K562 (cell line): ENCODE measurements at regions not wholly inside any gene's neighbourhood (a gene's known extent, or its start where the extent isn't known, plus 50 kb on each side); places are given as distances from the start of the nearest gene placed in this dataset.

Experiments
- ATAC-seq: fragments of 200-7000 bp; cut with Tn5 transposase; 3 replicates; pipeline ENCODE4 v1.9.1; 2020; ENCODE audit warnings: moderate library complexity
- BruUV-seq: library from RNA; stranded (reverse); fragments of 400-500 nt; replicated peaks from 2 replicates; lab custom pipeline; 2021; lab: Mats Ljungman, UMichigan
- CTCF ChIA-PET: fragments of 300-600 bp; formaldehyde crosslinking; extraction: SDS; loops from one replicate; lab custom pipeline; 2021; ENCODE audit warnings: low intra/inter-chr PET ratio; lab: Yijun Ruan, JAX
- POLR2A ChIA-PET: fragments of 300-600, 350-650 bp; sonication (Branson Sonifier 250); formaldehyde crosslinking; extraction: SDS; loops from one replicate; lab custom pipeline; 2021; ENCODE audit warnings: antibody characterized with exemption, inconsistent platforms; lab: Yijun Ruan, JAX
- DNase-seq, 4 experiments: peaks; one replicate each; pipeline versions ENCODE4 v3.0.0 to v3.0.0-alpha.2; 2011 to 2018; ENCODE audit warnings: low spot score in 3 of 4, mixed read lengths in 3 of 4; ENCODE audit errors: extremely low read depth in 1 of 4
- FAIRE-seq: peaks from 2 replicates; lab custom pipeline; 2011; peaks lifted over from hg19 to GRCh38; lab: Jason Lieb, UNC
- H2AFZ ChIP-seq: 2 replicates; pipeline ENCODE4 v1.6.0; 2011; ENCODE audit warnings: low read depth, low read length, control low read depth, inconsistent platforms
- H3K27ac ChIP-seq: fragments of 200-600 bp; 3 replicates; pipeline ENCODE4 v1.8.0; 2011; ENCODE audit warnings: low read depth, mild to moderate bottlenecking, control low read depth, inconsistent platforms, low read length, moderate library complexity, mixed read lengths; ENCODE audit errors: extremely low read depth
- H3K27me3 ChIP-seq, 2 experiments: fragments of 300-600 bp in 1 of 2; 2 replicates in 1 of 2; 3 replicates in 1 of 2; pipeline versions ENCODE4 v1.6.0 to v1.8.0; 2011; ENCODE audit warnings: inconsistent platforms in 2 of 2, low read length in 2 of 2, mild to moderate bottlenecking in 1 of 2, mixed read lengths in 1 of 2, moderate library complexity in 1 of 2; ENCODE audit not compliant: control insufficient read depth in 2 of 2, insufficient read depth in 2 of 2
- H3K36me3 ChIP-seq: fragments of 300-600 bp; 3 replicates; pipeline ENCODE4 v1.8.0; 2011; ENCODE audit warnings: mild to moderate bottlenecking, low read length, inconsistent platforms; ENCODE audit not compliant: control insufficient read depth, insufficient read depth
- H3K4me1 ChIP-seq, 2 experiments: fragments of 200-600 bp in 1 of 2; replicated peaks in 1 of 2; 2 replicates in 1 of 2; 3 replicates in 1 of 2; pipeline versions ENCODE4 v1.5.1 to v1.8.0; 2011; ENCODE audit warnings: inconsistent platforms in 2 of 2, low read length in 2 of 2, mild to moderate bottlenecking in 1 of 2, mixed read lengths in 1 of 2, moderate library complexity in 1 of 2; ENCODE audit not compliant: control insufficient read depth in 2 of 2, insufficient read depth in 2 of 2
- H3K4me2 ChIP-seq: 2 replicates; pipeline ENCODE4 v1.6.1; 2011; ENCODE audit warnings: low read length, control low read depth, inconsistent platforms, mixed read lengths; ENCODE audit not compliant: insufficient read depth
- H3K4me3 ChIP-seq: fragments of 200-600 bp; sonication (generic), shearing (Covaris generic); 2 replicates; pipeline ENCODE4 v1.5.1; 2016; ENCODE audit warnings: control low read depth, inconsistent platforms
- H3K79me2 ChIP-seq: fragments of 200-600 bp; 3 replicates; pipeline ENCODE4 v1.8.0; 2011; ENCODE audit warnings: low read length, inconsistent platforms; ENCODE audit not compliant: control insufficient read depth, insufficient read depth
- H3K9ac ChIP-seq, 2 experiments: 2 replicates each; pipeline versions ENCODE4 v1.6.0 to v1.6.1; 2011; ENCODE audit warnings: low read depth in 2 of 2, low read length in 2 of 2, control low read depth in 1 of 2, inconsistent platforms in 1 of 2, mild to moderate bottlenecking in 1 of 2, mixed read lengths in 1 of 2; ENCODE audit not compliant: insufficient read depth in 1 of 2
- H3K9me1 ChIP-seq: one replicate; pipeline ENCODE4 v1.6.0; 2011; ENCODE audit warnings: inconsistent platforms, mild to moderate bottlenecking, low read length, moderate library complexity; ENCODE audit not compliant: control insufficient read depth, insufficient read depth
- H3K9me3 ChIP-seq: replicated peaks from 2 replicates; pipeline ENCODE4 v1.5.1; 2011; ENCODE audit warnings: low read depth, low read length, inconsistent platforms; ENCODE audit not compliant: control insufficient read depth, insufficient read depth
- H4K20me1 ChIP-seq: replicated peaks from 2 replicates; pipeline ENCODE4 v1.6.1; 2011; ENCODE audit warnings: low read length, inconsistent platforms, mixed read lengths; ENCODE audit not compliant: control insufficient read depth, insufficient read depth
- ADNP ChIP-seq: fragments of 200-800 bp; sonication (Bioruptor generic); IDR thresholded peaks from 2 replicates; pipeline ENCODE4 v1.6.1; 2016; ENCODE audit warnings: missing genetic modification characterization, missing compliant biosample characterization
- ARNT ChIP-seq, 2 experiments: fragments of 450-650 bp; IDR thresholded peaks; 2 replicates each; pipeline ENCODE4 v1.6.1; 2016; ENCODE audit warnings: mild to moderate bottlenecking in 1 of 2
- BACH1 ChIP-seq: fragments of 200-800 bp; sonication (Bioruptor generic); IDR thresholded peaks from 2 replicates; pipeline ENCODE4 v1.6.1; 2016; ENCODE audit warnings: missing genetic modification characterization, missing compliant biosample characterization
- EGR1 ChIP-seq: fragments of 450-650 bp; conservative IDR thresholded peaks from 2 replicates; pipeline ENCODE4 v1.6.1; 2017; ENCODE audit warnings: mild to moderate bottlenecking
- ETV1 ChIP-seq: fragments of 450-650 bp; conservative IDR thresholded peaks from 2 replicates; pipeline ENCODE4 v1.6.1; 2016; ENCODE audit warnings: missing genetic modification characterization, control low read depth, low read depth, missing compliant biosample characterization
- ETV6 ChIP-seq, 3 experiments: fragments of 150-350 bp in 1 of 3; sonication (generic) in 1 of 3; formaldehyde crosslinking in 1 of 3; IDR thresholded peaks; 2 replicates each; pipeline versions ENCODE4 v1.6.1 to v1.8.0; 2014 to 2022; ENCODE audit warnings: borderline replicate concordance in 2 of 3, low read depth in 2 of 3, antibody characterized with exemption in 1 of 3, low read length in 1 of 3, mild to moderate bottlenecking in 1 of 3, missing genetic modification reagents in 1 of 3
- FOXM1 ChIP-seq, 2 experiments: fragments of 450-650 bp in 1 of 2; sonication (generic) in 1 of 2; formaldehyde crosslinking in 1 of 2; IDR thresholded peaks; 2 replicates each; pipeline versions ENCODE4 v1.6.1 to v1.9.0; 2017 to 2022; ENCODE audit warnings: low read depth in 2 of 2, mild to moderate bottlenecking in 2 of 2, missing genetic modification reagents in 1 of 2, moderate library complexity in 1 of 2
- HLTF ChIP-seq: fragments of 450-650 bp; IDR thresholded peaks from 2 replicates; pipeline ENCODE4 v1.6.1; 2016
- KLF1 ChIP-seq: fragments of 450-650 bp; IDR thresholded peaks from 2 replicates; pipeline ENCODE4 v1.6.1; 2016; ENCODE audit warnings: missing genetic modification characterization, missing compliant biosample characterization
- KLF16 ChIP-seq: IDR thresholded peaks from 2 replicates; pipeline ENCODE4 v1.6.1; 2016; ENCODE audit warnings: antibody characterized with exemption
- MECOM ChIP-seq: fragments of 250-450 bp; sonication (Bioruptor Pico); IDR thresholded peaks from 2 replicates; pipeline ENCODE4 v1.8.0; 2022; ENCODE audit warnings: inconsistent platforms
- MEIS2 ChIP-seq: fragments of 450-650 bp; IDR thresholded peaks from 2 replicates; pipeline ENCODE4 v1.6.1; 2014; ENCODE audit warnings: mild to moderate bottlenecking; ENCODE audit not compliant: partially characterized antibody
- NCOR1 ChIP-seq: fragments of 450-650 bp; IDR thresholded peaks from 2 replicates; pipeline ENCODE4 v1.6.1; 2016; ENCODE audit warnings: mild to moderate bottlenecking, moderate library complexity
- PKNOX1 ChIP-seq: fragments of 450-650 bp; IDR thresholded peaks from 2 replicates; pipeline ENCODE4 v1.6.1; 2016
- PML ChIP-seq: IDR thresholded peaks from 2 replicates; pipeline ENCODE4 v1.6.1; 2012; ENCODE audit warnings: low read length, inconsistent platforms
- TBL1XR1 ChIP-seq, 2 experiments: IDR thresholded peaks; 2 replicates each; pipeline ENCODE4 v1.6.1; 2012; ENCODE audit warnings: improper control_type of control experiment in 2 of 2, low read length in 2 of 2, mild to moderate bottlenecking in 1 of 2
- TEAD1 ChIP-seq, 2 experiments: fragments of 450-650 bp in 1 of 2; sonication (generic) in 1 of 2; formaldehyde crosslinking; IDR thresholded peaks; 2 replicates each; pipeline versions ENCODE4 v1.4.0 to v1.8.0; 2020 to 2022; ENCODE audit warnings: mild to moderate bottlenecking in 2 of 2, missing genetic modification reagents in 1 of 2
- ZBED1 ChIP-seq: IDR thresholded peaks from 2 replicates; pipeline ENCODE4 v1.6.1; 2014
- ZKSCAN8 ChIP-seq: fragments of 200-800 bp; sonication (Bioruptor generic); IDR thresholded peaks from 2 replicates; pipeline ENCODE4 v1.6.1; 2016; ENCODE audit warnings: missing genetic modification characterization, missing compliant biosample characterization
- ZNF174 ChIP-seq: fragments of 250-450 bp; sonication (Bioruptor Pico); IDR thresholded peaks from 2 replicates; pipeline ENCODE4 v1.4.0; 2020; ENCODE audit warnings: mild to moderate bottlenecking
- ZNF639 ChIP-seq, 2 experiments: fragments of 200-800 bp in 1 of 2; sonication (Bioruptor generic) in 1 of 2; sonication (generic) in 1 of 2; formaldehyde crosslinking in 1 of 2; IDR thresholded peaks in 1 of 2; conservative IDR thresholded peaks in 1 of 2; 2 replicates each; pipeline versions ENCODE4 v1.5.0 to v1.6.1; 2016 to 2020; ENCODE audit warnings: missing compliant biosample characterization in 1 of 2, missing genetic modification characterization in 1 of 2, missing genetic modification reagents in 1 of 2
- ZNF644 ChIP-seq: fragments of 200-800 bp; sonication (Bioruptor generic); IDR thresholded peaks from 2 replicates; pipeline ENCODE4 v1.6.1; 2016; ENCODE audit warnings: low read depth, missing genetic modification characterization, missing compliant biosample characterization
- ZSCAN32 ChIP-seq: fragments of 450-650 bp; formaldehyde crosslinking; IDR thresholded peaks from 2 replicates; pipeline ENCODE4 v1.4.0; 2020; ENCODE audit warnings: mild to moderate bottlenecking, moderate library complexity
- WGBS: fragments of 100-300 bp; shearing (Covaris generic); methylation state at CpG from one replicate; pipeline ENCODE4 v1.1.6; 2016; ENCODE audit warnings: low coverage, mixed read lengths; ENCODE audit not compliant: insufficient coverage; ENCODE audit errors: missing lambda C conversion rate; 5-methylcytosine and 5-hydroxymethylcytosine counted together
- in situ Hi-C: fragments of 300-500 bp; cut with MboI; formaldehyde crosslinking; loops from 4 replicates; pipeline ENCODE4 v1.15.0; 2018; ENCODE audit warnings: inconsistent platforms, mixed read lengths
- intact Hi-C: fragments of 100-400 bp; cut with micrococcal nuclease; formaldehyde crosslinking; loops from 2 replicates; pipeline ENCODE4 v1.14.2; 2022

GRCh38 chr9:107794259-107794658 lies 304.7 kb upstream of the KLF4 start (continued):
- TF ChIP-seq FOXM1 (IDR thresholded peaks at IDR 0.05; ENCODE audit: low read depth), result peak; percentile 84
- no peak for TF ChIP-seq FOXM1 (CRISPR knock-in tag; IDR thresholded peaks at IDR 0.05; ENCODE audit: low read depth)
- peak; percentile 91 for TF ChIP-seq NCOR1
- peak; percentile 97 for TF ChIP-seq PML
- TF ChIP-seq PKNOX1, result peak; percentile 55
- peak; percentile 98 for TF ChIP-seq MEIS2
- peak; percentile 84; the same call in 1 of the 2 replicates for TF ChIP-seq ZNF644 (tag)
- no peak for TF ChIP-seq ZSCAN32 (CRISPR knock-in tag)

GRCh38 chr9:107793541-107793940 lies 304.0 kb upstream of the KLF4 start:
- WGBS, result 31% methylated on average over 1 of the region's 1 CpG
- Histone ChIP-seq H3K79me2 (no peaks in the 10 kb centered on the region), H3K9me3 (no peaks in the 10 kb centered on the region; the same call in 1 of the 2 replicates), H2AFZ (no peak overlapping the region), H3K27ac (no peak overlapping the region), H3K4me1 (peaks cover 3 to 23% of the 10 kb centered on the region in 2 experiments; a peak in 4 of 5 replicates), H3K9me1 (no peaks in the 10 kb centered on the region), H3K9ac (no peak overlapping the region), H3K27me3 (no peaks in the 10 kb centered on the region), H3K4me2 (no peak overlapping the region), H3K36me3 (no peaks in the 10 kb centered on the region), H4K20me1 (no peaks in the 10 kb centered on the region), H3K4me3 (no peak overlapping the region)
- ChIA-PET CTCF (no interaction called here), POLR2A (interaction anchor here (1.0 to 2.1 kb wide), 4 partner anchors 9 to 300 kb away, joined by 3 to 10 read pairs (median 4); no protein-coding TSS in a partner anchor)
- in situ Hi-C loops, result no loop called here
- FAIRE-seq, result no peak
- no TSS peak for BruUV-seq
- intact Hi-C loops, result no loop called here
- no peak for DNase-seq
- ATAC-seq, result no peak
- TF ChIP-seq EGR1 (no peak), TBL1XR1 (IDR thresholded peaks at IDR 0.05; ENCODE audit: low read length in 2 of 2) (no peak), ADNP (tag) (no peak), HLTF (no peak), ZBED1 (no peak), ETV6 (IDR thresholded peaks at IDR 0.05; ENCODE audit: borderline replicate concordance in 1 of 2, low read depth in 2 of 2, low read length in 1 of 2) (no peak), ETV6 (CRISPR knock-in tag; IDR thresholded peaks at IDR 0.05; ENCODE audit: borderline replicate concordance) (no peak), MECOM (CRISPR knock-in tag) (no peak), KLF16 (no peak), ZNF639 (CRISPR knock-in tag; conservative IDR thresholded peaks at IDR 0.05 in 1 of 2, IDR thresholded peaks at IDR 0.05 in 1 of 2) (no peak), BACH1 (tag) (no peak), ZNF174 (no peak), ZKSCAN8 (CRISPR knock-in tag) (no peak), ETV1 (no peak), TEAD1 (CRISPR knock-in tag; IDR thresholded peaks at IDR 0.05) (no peak), KLF1 (tag) (no peak), ARNT (IDR thresholded peaks at IDR 0.05) (no peak)
